Stimulated activated CD4-positive, alpha-beta T cell treated with anti-CD3 and anti-CD28 coated beads, Interleukin-15, amount 100 ng/mL, for 1 hour (primary cell): ENCODE measurements at regions not wholly inside any gene's neighbourhood (a gene's known extent, or its start where the extent isn't known, plus 50 kb on each side); places are given as distances from the start of the nearest gene placed in this dataset.
"Not testable (repeated sequence)": the region's sequence is repeated elsewhere in the genome, so short reads cannot be mapped to it uniquely, and the experiment has no call there.

Experiments used
- DNase-seq, 2 donors: peaks; one replicate each; pipeline ENCODE4 v3.0.0-alpha.2; 2020; ENCODE audit warnings: low read depth in 1 of 2, low spot score in 1 of 2

DNA sequence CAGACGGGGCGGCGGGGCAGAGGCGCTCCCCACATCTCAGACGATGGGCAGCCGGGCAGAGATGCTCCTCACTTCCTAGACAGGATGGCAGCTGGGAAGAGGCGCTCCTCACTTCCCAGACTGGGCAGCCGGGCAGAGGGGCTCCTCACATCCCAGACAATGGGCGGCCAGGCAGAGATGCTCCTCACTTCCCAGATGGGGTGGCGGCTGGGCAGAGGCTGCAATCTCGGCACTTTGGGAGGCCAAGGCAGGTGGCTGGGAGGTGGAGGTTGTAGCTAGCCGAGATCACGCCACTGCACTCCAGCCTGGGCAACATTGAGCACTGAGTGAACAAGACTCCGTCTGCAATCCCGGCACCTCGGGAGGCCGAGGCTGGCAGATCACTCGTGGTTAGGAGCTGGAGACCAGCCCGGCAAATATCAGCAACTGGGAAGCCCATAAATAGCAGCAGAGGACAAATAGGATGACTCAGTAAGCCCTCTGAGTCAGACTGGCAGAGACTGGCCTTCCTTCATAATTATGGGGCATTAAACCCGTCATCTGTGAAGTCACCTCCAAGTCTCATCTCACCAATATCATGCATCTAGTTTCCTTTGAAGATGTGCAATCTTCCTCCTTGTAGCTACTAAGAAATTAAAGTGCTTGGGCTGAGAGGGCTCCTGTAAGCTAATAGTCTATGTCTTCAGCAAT is 337.3 kb downstream of the GOLGA6L6 start:
- not testable (repeated sequence) for DNase-seq

GRCh38 chr15:20203649-20204150 is 337.9 kb downstream of the GOLGA6L6 start:
- not testable (repeated sequence) for DNase-seq

DNA sequence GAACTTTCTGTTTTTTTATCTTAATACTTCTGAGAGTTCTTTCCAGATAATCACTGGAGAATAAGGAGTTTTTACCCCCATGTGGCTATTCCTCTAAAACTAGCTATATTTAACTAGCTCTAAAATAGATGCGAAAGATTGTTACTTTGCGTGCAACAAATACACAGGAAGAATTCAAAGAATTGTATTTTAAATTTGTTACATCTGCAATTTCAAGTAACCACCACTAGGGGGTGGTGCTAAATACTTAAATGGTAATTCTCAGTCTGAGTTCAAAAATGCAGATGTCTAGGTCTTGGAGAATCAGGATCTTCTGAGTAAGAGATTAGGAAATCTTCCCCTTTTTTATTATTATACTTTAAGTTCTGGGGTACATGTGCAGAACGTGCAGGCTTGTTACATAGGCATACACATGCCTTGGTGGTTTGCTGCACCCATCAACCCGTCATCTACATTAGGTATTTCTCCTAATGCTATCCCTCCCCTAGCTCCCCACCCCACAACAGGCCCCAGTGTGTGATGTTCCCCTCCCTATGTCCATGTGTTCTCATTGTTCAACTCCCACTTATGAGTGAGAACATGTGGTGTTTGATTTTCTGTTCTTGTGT is 346.9 kb downstream of the GOLGA6L6 start:
- not testable (repeated sequence) for DNase-seq

GRCh38 chr15:20192982-20193929 is 348.3 kb downstream of the GOLGA6L6 start:
- peak in 1 of 2 donors; percentile 18 for DNase-seq

DNA sequence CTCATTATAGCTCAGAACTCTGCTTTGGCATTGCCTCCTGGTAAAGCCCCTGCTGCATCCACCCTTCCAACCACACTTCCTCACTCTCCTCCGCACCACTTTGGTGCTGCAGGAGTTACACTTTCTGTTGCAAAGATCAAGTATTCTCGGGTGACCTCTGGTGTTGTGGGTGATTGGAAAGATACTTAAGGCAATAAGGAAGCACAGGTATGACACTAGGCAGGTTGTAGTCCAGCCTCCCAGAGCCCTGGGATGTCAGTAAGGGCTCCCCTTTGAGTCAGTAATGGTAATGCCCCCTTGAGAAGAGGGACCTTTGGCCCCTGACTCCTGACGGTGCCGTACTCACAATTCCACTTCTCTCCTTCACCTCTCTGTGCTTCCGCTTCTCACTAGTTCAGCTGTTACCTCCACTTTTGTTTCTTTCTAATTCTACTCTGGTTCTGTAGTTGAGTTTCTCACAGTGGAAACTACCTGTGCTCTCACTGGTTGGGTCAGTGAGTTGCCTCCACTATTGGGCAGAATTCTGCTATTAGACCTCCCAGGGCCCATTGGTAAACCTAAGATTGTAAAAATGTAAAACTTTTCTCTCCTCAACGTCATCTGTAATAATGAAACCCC is 350.0 kb downstream of the GOLGA6L6 start:
- DNase-seq, result not testable (repeated sequence)

DNA sequence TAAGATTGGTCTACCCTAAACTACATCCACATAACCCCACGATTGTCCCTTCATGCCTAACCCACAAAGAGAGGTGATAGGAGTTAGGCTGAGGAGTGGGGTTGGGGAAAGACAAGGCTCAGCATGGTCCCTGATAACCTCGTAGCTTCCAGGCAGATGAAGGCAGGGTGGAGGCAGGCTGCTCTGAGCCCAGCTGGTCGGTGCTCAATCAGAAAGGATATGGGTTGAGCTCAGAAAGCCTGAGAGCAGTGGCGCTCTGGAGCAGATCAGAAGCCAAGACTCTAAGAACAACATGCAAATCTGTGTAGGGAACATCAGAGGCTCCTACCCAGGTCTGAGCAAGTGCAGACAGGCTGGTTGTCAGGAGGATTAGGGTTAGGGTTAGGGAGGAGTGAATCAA is 353.0 kb downstream of the GOLGA6L6 start:
- not testable (repeated sequence) for DNase-seq

- not testable (repeated sequence) for DNase-seq
Observed at GRCh38 chr15:20187370-20188355, 353.9 kb downstream of the GOLGA6L6 start.

DNA sequence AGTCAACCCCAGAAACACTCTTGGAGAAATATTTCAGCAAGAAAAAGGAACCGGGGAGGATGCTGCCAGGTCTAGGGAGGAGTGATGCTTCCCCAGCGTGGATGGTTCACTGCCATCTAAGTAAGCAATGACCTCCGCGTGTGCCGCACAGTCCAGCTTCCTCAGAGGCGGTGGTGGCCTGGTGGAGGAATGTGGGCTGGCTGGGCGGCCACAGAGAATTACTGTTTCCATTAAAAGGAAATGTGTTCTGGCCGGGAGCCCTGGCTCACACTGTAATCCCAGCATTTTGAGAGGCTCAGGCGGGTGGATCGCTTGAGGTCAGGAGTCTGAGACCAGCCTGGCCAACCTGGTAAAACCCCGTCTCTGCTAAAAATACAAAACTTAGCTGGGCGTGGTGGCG is 356.7 kb downstream of the GOLGA6L6 start:
- DNase-seq, result not testable (repeated sequence)

GRCh38 chr15:20168221-20168620 is 373.4 kb downstream of the GOLGA6L6 start:
- not testable (repeated sequence) for DNase-seq

DNA sequence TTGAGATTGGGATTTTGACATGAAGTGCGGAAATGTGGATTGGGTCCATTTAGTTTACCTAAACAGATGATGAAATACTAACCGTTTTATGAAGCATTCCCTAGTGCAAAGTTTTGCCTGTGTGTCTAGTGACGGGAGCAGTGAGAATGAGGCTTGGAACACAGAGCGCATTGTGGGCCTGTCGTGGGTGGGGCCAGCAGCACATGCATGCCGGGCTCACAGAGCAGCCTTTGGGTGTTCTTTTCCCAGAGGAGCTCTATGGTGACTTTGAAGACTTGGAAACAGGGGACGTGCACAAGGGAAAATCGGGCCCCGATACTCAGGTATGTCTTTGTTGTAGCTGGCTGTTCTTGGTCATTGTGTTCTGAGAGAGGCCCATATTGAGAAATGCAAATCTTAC is 388.1 kb downstream of the GOLGA6L6 start:
- DNase-seq, result not testable (repeated sequence)

- DNase-seq, result not testable (repeated sequence)
Observed at GRCh38 chr15:20148679-20149078, 392.9 kb downstream of the GOLGA6L6 start.

- not testable (repeated sequence) for DNase-seq
Observed at GRCh38 chr15:20148008-20148407, 393.6 kb downstream of the GOLGA6L6 start.

DNA sequence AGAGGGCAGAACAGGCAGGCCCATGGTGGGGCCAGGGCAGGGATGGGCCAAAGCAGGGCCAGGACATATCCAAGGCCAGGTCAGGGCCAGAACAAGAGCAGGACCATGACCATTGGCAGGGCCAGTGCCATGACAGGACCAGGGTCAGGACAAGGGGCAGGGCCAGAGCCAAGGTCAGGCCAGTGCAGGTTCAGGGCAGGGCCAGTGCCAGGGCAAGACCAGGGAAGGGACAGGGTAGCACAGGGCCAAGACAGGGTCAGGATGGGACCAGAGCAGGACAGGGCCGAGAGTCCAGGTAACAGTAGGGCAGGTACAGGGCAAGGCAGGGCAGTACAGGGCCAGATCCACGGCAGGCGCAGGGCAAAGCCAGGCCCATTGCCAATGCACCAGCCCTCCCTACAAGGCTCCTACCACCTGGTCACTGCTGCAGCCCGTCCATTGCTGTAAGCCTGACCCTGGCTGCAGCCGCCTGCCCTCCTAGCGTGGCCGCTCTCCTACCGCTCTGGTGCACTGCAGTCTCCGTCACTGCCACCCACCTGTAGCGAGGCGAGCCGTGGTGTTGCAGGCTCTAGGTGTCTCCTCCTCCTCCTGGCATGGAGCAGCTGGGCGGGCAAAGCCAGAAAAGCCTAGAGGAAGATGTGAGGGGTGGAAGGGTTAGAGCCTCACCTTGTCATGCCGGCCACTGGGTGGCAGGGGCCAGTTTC is 397.1 kb downstream of the GOLGA6L6 start:
- not testable (repeated sequence) for DNase-seq

GRCh38 chr15:20142906-20143305 is 398.7 kb downstream of the GOLGA6L6 start:
- not testable (repeated sequence) for DNase-seq

DNA sequence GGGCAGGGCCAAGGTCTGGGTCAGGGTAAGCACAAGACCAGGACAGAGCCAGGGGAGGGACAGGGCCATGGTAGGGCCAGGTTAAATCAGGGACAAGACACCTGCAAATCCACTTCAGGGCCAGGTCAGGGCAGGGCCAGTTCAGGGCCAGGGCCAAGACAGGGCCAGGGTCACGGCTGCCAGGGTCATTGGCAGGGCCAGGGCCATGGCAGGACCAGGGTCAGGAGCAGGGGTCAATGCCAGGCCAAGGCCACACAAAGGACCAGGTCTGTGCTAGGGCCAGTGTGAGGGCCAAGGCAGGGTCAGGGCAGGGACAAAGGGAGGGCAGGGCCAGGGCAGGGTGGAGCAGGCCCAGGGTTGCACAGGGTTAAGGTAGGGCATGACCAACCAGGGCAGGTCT is 399.2 kb downstream of the GOLGA6L6 start:
- DNase-seq, result not testable (repeated sequence)

DNA sequence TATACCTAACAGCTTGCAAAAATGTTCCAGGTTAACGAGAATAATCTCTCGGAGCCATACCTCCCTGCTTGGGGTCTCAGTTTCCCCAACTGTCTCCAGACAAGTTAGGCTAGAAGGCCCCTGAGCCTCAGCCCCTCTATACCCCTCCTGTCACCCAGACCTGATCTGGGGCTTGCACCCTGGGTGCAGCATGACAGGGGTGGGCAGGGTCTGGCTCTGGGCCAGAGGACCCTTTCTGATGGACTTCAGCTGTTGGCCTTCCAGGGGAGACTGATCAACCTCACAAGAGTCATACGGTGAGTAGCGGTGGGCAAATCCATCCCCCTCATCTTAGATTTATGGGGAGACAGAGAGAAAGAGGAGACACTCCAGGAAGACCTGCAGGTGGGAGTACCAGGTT is 416.9 kb downstream of the GOLGA6L6 start:
- DNase-seq, result not testable (repeated sequence)

GRCh38 chr15:20106026-20106425 is 435.6 kb downstream of the GOLGA6L6 start:
- no peak for DNase-seq

DNA sequence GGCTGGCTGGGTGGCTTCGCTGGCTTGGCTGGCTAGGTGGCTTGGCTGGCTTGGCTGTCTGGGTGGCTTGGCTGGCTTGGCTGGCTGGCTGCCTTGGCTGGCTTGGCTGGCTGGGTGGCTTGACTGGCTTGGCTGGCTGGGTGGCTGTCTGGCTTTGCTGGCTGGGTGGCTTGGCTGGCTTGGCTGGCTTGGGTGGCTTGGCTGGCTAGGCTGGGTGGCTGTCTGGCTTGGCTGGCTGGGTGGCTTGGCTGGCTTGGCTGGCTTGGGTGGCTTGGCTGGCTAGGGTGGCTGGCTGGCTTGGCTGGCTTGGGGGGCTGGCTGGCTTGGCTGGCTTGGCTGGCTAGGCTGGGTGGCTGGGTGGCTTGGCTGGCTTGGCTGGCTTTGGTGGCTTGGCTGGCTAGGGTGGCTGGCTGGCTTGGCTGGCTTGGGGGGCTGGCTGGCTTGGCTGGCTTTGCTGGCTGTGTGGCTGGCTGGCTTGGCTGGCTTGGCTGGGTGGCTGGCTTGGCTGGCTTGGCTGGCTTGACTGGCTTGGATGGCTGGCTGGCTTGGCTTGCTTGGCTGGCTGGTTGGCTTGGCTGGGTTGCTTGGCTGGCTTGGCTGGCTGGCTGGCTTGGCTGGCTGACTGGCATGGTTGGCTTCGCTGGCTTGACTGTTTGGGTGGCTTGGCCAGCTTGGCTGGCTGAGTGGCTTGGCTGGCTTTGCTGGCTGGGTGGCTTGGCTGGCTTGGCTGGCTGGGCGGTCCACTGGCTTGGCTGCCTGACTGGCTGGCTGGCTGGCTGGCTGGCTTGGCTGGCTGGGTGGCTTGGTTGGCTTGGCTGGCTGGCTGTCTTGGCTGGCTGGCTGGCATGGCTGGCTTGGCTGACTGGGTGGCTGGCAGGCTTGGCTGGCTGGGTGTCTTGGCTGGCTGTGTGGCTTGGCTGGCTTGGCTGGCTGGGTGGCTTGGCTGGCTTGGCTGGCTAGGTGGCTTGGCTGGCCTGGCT is 436.3 kb downstream of the GOLGA6L6 start:
- not testable (repeated sequence) for DNase-seq
